ENCODE measurements at regions not wholly inside any gene's neighbourhood (a gene's known extent, or its start where the extent isn't known, plus 50 kb on each side); places are given as distances from the start of the nearest gene placed in this dataset.

DNA sequence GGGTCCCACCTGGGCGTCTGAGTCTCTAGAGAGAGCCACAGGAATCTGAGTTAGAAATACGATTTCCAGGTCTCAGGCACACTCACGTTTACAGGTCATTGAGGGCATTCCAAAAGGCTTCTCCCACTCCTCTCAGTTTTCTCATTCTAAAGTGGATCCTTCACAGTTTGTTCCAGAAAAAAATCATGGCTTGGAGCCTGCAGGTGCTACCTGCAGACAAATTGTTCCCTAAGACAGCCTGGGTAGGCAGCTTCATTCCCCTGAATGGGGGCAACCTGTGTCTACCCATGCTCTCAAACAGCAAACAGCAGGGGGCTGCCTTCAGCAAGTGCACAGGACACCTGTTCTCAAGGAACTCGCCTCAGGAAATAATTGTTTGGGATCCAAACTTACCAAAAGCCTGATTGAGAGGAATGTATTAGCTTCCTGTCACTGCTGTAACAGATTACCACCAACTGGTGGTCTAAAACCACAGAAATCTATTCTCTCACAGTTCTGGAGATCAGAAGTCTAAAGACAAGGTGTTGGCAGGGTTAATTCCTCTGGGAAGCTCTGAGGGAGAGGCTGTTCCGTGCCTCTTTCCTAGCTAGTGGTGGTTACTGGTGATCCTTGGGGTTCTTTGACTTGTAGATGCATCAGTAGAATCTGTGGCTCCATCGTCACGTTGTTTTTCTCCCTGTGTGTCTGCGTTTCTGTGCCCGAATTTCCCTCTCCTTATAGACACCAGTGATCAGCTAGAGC, 117.2 kb downstream of the RAB11FIP2 start:
- Histone ChIP-seq H4K20me1 (ENCODE audit: insufficient read depth, low read length) (no peaks in the 10 kb centered on the region), H3K36me3 (ENCODE audit: insufficient read depth, low read length) (no peaks in the 10 kb centered on the region), H3K9ac (ENCODE audit: low read depth, low read length) (no peak overlapping the region), H3K4me3 (ENCODE audit: low read depth in 1 of 2, low read length in 2 of 2) (no peak overlapping the region), H3K27ac (ENCODE audit: low read length) (no peak overlapping the region), H3K79me2 (ENCODE audit: insufficient read depth, low read length) (no peaks in the 10 kb centered on the region), H2AFZ (ENCODE audit: low read depth, low read length) (no peak overlapping the region), H3K4me2 (ENCODE audit: insufficient read depth, low read length) (no peak overlapping the region), H3K9me3 (ENCODE audit: insufficient read depth, low read length, severe bottlenecking) (no peaks in the 10 kb centered on the region), H3K27me3 (ENCODE audit: insufficient read depth, low read length, poor library complexity) (no peaks in the 10 kb centered on the region), H3K4me1 (ENCODE audit: insufficient read depth, low read length) (no peaks in the 10 kb centered on the region)
- TF ChIP-seq, protein P1, sequence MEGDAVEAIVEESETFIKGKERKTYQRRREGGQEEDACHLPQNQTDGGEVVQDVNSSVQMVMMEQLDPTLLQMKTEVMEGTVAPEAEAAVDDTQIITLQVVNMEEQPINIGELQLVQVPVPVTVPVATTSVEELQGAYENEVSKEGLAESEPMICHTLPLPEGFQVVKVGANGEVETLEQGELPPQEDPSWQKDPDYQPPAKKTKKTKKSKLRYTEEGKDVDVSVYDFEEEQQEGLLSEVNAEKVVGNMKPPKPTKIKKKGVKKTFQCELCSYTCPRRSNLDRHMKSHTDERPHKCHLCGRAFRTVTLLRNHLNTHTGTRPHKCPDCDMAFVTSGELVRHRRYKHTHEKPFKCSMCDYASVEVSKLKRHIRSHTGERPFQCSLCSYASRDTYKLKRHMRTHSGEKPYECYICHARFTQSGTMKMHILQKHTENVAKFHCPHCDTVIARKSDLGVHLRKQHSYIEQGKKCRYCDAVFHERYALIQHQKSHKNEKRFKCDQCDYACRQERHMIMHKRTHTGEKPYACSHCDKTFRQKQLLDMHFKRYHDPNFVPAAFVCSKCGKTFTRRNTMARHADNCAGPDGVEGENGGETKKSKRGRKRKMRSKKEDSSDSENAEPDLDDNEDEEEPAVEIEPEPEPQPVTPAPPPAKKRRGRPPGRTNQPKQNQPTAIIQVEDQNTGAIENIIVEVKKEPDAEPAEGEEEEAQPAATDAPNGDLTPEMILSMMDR (IDR thresholded peaks at IDR 0.05; ENCODE audit: borderline replicate concordance, extremely low read depth, low read length, poor library complexity, severe bottlenecking) = no peak
- TF ChIP-seq EZH2 (IDR thresholded peaks at IDR 0.05; ENCODE audit: borderline replicate concordance, low read depth, low read length, severe bottlenecking) = no peak
- ATAC-seq (ENCODE audit: insufficient read depth, low read depth) (no peak), DNase-seq (no peak)

DNA sequence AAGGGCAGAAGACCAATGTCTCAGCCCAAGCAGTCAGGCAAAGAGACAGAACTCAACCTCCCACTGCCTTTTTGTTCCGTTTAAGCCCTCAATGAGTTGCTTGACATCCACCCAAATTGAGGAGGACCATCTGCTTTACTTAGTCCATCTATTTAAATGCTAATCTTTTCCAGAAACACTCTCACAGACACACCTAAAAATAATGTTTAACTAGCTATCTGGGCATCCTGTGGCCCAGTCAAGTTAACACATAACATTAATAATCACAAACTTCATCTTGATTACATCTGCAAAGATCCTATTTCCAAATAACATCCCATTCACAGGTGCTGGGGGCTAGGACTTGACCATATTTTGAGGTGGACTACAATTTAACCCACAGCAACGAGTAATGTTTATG, 115.7 kb downstream of the RAB11FIP2 start:
- Histone ChIP-seq H3K79me2 (ENCODE audit: insufficient read depth, low read length) (no peaks in the 10 kb centered on the region), H3K4me1 (ENCODE audit: insufficient read depth, low read length) (no peaks in the 10 kb centered on the region), H2AFZ (ENCODE audit: low read depth, low read length) (no peak overlapping the region), H3K9me3 (ENCODE audit: insufficient read depth, low read length, severe bottlenecking) (no peaks in the 10 kb centered on the region), H3K9ac (ENCODE audit: low read depth, low read length) (no peak overlapping the region), H3K27me3 (ENCODE audit: insufficient read depth, low read length, poor library complexity) (no peaks in the 10 kb centered on the region), H4K20me1 (ENCODE audit: insufficient read depth, low read length) (no peaks in the 10 kb centered on the region), H3K4me3 (ENCODE audit: low read depth in 1 of 2, low read length in 2 of 2) (no peak overlapping the region), H3K27ac (ENCODE audit: low read length) (no peak overlapping the region), H3K36me3 (ENCODE audit: insufficient read depth, low read length) (no peaks in the 10 kb centered on the region), H3K4me2 (ENCODE audit: insufficient read depth, low read length) (no peak overlapping the region)
- no peak for TF ChIP-seq EZH2 (IDR thresholded peaks at IDR 0.05; ENCODE audit: borderline replicate concordance, low read depth, low read length, severe bottlenecking)
- ATAC-seq (ENCODE audit: insufficient read depth, low read depth) (no peak), DNase-seq (no peak)

DNA sequence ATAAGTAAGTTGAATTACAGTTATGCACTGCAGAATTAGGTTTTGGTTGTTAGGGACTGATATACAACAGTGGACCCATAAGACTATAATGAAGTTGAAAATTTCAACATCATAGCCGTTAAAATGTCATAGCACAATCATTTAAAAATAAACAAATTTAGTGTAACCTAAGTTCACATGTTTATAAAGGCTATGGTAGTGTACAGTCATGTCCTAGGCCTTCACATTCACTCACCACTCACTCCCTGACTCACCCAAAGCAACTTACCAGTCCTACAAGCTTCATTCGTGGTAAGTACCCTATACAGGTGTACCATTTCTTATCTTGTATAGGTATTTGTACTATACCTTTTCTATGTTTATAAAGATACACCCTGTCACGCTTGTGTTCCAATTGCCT, 113.7 kb downstream of the RAB11FIP2 start:
- no peak for ATAC-seq (ENCODE audit: insufficient read depth, low read depth)
- Histone ChIP-seq H3K27ac (ENCODE audit: low read length) (no peak overlapping the region), H3K79me2 (ENCODE audit: insufficient read depth, low read length) (no peaks in the 10 kb centered on the region), H3K4me3 (ENCODE audit: low read depth in 1 of 2, low read length in 2 of 2) (no peak overlapping the region), H3K9me3 (ENCODE audit: insufficient read depth, low read length, severe bottlenecking) (no peaks in the 10 kb centered on the region), H3K4me2 (ENCODE audit: insufficient read depth, low read length) (no peak overlapping the region), H3K4me1 (ENCODE audit: insufficient read depth, low read length) (no peaks in the 10 kb centered on the region), H3K9ac (ENCODE audit: low read depth, low read length) (no peak overlapping the region), H4K20me1 (ENCODE audit: insufficient read depth, low read length) (no peaks in the 10 kb centered on the region), H3K36me3 (ENCODE audit: insufficient read depth, low read length) (no peaks in the 10 kb centered on the region), H3K27me3 (ENCODE audit: insufficient read depth, low read length, poor library complexity) (no peaks in the 10 kb centered on the region), H2AFZ (ENCODE audit: low read depth, low read length) (no peak overlapping the region)
- DNase-seq = no peak
- TF ChIP-seq EZH2 (IDR thresholded peaks at IDR 0.05; ENCODE audit: borderline replicate concordance, low read depth, low read length, severe bottlenecking) = no peak
- TF ChIP-seq, protein P1 (IDR thresholded peaks at IDR 0.05; ENCODE audit: borderline replicate concordance, extremely low read depth, low read length, poor library complexity, severe bottlenecking) = no peak

DNA sequence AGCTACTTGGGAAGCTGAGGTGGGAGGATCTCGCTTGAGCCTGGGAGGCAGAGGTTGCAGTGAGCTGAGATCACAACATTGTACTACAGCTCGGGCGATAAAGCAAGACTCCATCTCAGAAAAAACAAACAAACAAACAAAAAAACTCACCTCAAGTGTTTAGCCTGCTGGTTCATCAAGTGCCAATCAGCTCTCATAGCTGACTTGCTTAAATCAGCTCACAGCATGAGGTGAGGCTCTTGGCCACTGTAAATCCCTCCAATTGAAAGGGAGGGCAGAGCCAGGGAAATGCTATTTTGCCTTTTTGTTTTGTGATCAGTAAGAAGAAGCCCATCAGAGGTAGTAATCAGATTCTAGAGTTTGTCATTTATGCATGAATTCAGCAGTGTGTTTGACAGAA, 112.3 kb downstream of the RAB11FIP2 start:
- no peaks in the 10 kb centered on the region for H3K36me3 ChIP-seq (ENCODE audit: insufficient read depth, low read length)
- H3K4me1 ChIP-seq (ENCODE audit: insufficient read depth, low read length) = no peaks in the 10 kb centered on the region
- H4K20me1 ChIP-seq (ENCODE audit: insufficient read depth, low read length) = no peaks in the 10 kb centered on the region
- H2AFZ ChIP-seq (ENCODE audit: low read depth, low read length) = no peak overlapping the region
- no peaks in the 10 kb centered on the region for H3K27me3 ChIP-seq (ENCODE audit: insufficient read depth, low read length, poor library complexity)
- H3K9ac ChIP-seq (ENCODE audit: low read depth, low read length) = no peak overlapping the region
- H3K27ac ChIP-seq (ENCODE audit: low read length) = no peak overlapping the region
- no peak overlapping the region for H3K4me3 ChIP-seq (ENCODE audit: low read depth in 1 of 2, low read length in 2 of 2)
- DNase-seq = no peak
- no peak for TF ChIP-seq EZH2 (IDR thresholded peaks at IDR 0.05; ENCODE audit: borderline replicate concordance, low read depth, low read length, severe bottlenecking)
- TF ChIP-seq, protein P1 (IDR thresholded peaks at IDR 0.05; ENCODE audit: borderline replicate concordance, extremely low read depth, low read length, poor library complexity, severe bottlenecking) = no peak
- H3K4me2 ChIP-seq (ENCODE audit: insufficient read depth, low read length) = no peak overlapping the region
- H3K9me3 ChIP-seq (ENCODE audit: insufficient read depth, low read length, severe bottlenecking) = no peaks in the 10 kb centered on the region
- ATAC-seq (ENCODE audit: insufficient read depth, low read depth) = no peak
- no peaks in the 10 kb centered on the region for H3K79me2 ChIP-seq (ENCODE audit: insufficient read depth, low read length)
